Fibroblast of pulmonary artery (primary cell): ENCODE measurements at regions not wholly inside any gene's neighbourhood (a gene's known extent, or its start where the extent isn't known, plus 50 kb on each side); places are given as distances from the start of the nearest gene placed in this dataset.
"Not testable (repeated sequence)": the region's sequence is repeated elsewhere in the genome, so short reads cannot be mapped to it uniquely, and the experiment has no call there.

Experiments
- DNase-seq: peaks from one replicate; pipeline ENCODE4 v3.0.0-alpha.2; 2010; ENCODE audit warnings: low read depth
- H3K4me3 ChIP-seq: replicated peaks from 2 replicates; pipeline ENCODE4 v1.5.1; 2011; ENCODE audit warnings: low read depth, mild to moderate bottlenecking, control low read depth, low read length, moderate library complexity
- TF ChIP-seq, protein P1 (sequence below): IDR thresholded peaks from 2 replicates; pipeline ENCODE4 v1.5.1; 2011; ENCODE audit warnings: mild to moderate bottlenecking, control low read depth, low read length, inconsistent platforms; ENCODE audit errors: missing control alignments

DNA sequence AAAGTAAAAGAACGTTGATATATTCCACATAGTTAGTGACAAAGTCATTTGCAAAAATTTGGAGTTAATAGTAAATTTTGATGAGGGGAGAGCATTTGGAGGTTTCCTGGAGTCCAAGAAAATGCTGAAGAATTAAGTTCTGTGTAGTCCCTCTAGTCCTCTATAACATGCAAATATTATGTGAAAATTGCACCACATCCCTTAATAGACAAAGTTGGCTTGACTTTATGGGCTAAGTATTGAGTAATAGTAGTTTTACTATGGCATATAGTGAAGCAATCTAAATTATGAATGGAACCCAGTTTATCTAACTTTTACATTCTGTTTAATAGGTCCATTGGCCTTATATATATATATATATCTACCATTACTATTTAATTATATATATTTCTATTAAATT, 66.4 kb upstream of the DCN start:
- TF ChIP-seq, protein P1, sequence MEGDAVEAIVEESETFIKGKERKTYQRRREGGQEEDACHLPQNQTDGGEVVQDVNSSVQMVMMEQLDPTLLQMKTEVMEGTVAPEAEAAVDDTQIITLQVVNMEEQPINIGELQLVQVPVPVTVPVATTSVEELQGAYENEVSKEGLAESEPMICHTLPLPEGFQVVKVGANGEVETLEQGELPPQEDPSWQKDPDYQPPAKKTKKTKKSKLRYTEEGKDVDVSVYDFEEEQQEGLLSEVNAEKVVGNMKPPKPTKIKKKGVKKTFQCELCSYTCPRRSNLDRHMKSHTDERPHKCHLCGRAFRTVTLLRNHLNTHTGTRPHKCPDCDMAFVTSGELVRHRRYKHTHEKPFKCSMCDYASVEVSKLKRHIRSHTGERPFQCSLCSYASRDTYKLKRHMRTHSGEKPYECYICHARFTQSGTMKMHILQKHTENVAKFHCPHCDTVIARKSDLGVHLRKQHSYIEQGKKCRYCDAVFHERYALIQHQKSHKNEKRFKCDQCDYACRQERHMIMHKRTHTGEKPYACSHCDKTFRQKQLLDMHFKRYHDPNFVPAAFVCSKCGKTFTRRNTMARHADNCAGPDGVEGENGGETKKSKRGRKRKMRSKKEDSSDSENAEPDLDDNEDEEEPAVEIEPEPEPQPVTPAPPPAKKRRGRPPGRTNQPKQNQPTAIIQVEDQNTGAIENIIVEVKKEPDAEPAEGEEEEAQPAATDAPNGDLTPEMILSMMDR, result no peak
- peak; percentile 76 for DNase-seq
- H3K4me3 ChIP-seq, result no peak overlapping the region

DNA sequence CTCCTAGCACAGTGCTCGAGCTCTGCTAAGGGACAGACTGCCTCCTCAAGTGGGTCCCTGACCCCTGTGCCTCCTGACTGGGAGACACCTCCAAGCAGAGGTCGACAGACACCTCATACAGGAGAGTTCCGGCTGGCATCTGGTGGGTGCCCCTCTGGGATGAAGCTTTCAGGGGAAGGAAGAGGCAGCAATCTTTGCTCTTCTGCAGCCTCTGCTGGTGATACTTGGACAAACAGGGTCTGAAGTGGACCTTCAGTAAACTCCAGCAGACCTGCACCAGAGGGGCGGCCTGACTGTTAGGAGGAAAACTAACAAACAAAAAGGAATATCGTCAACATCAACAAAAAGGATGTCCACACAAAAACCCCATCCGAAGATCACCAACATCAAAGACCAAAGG, 60.6 kb upstream of the DCN start:
- H3K4me3 ChIP-seq, result not testable (repeated sequence)
- TF ChIP-seq, protein P1, result peak; percentile 61
- peak; percentile 56 for DNase-seq

DNA sequence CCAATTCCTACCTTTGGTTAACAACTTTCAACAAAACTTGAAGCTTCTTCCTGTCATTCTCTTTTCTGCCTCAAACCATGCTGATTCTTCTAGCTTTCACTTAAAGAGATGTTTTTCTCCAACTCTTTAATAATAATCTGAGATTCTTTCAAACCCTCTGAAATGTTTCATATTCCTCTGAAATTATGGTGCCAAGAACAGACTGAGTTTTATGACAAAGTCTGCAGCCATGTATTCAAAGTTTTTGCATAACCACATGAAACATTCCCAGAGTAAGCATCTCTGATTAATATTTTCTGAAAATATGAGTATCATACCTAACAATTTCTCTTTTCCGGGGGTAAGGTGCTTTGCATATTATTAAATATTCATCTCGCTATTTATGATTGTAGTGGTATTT, 59.1 kb upstream of the DCN start:
- TF ChIP-seq, protein P1, result no peak
- DNase-seq, result no peak
- no peak overlapping the region for H3K4me3 ChIP-seq

DNA sequence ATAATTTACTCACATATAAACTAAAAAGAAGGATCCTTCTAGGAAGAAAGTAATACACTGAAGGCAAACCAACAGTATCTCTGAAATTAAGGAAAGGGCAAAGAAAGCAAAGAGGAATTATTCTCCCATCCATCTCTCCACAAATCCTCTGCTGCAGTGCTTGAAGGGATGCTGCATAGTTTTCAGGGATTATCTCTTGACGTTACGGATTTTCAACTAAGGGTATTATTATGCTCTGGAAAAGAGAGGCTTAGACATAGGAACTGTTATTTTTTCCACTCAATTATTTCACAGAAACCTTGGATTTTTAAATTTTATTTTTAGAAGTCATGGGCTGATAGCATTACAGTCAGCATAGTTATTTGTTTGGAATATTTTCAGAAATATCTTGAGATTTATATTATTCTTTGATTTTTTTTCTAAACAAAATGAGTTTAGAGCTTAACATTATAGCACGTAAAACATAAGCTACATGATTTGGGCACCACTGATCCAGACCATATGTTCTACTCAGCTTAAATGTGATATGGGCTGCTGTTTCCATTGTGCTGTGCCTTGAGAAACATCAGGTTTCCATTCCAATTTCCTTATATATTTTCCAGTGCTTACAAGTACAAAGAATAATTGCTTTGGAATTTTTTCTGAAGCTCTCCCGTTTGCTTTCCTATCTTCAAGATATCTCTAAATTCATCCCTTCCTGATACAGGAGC, 57.9 kb upstream of the DCN start:
- TF ChIP-seq, protein P1, result no peak
- no peak for DNase-seq
- no peak overlapping the region for H3K4me3 ChIP-seq

DNA sequence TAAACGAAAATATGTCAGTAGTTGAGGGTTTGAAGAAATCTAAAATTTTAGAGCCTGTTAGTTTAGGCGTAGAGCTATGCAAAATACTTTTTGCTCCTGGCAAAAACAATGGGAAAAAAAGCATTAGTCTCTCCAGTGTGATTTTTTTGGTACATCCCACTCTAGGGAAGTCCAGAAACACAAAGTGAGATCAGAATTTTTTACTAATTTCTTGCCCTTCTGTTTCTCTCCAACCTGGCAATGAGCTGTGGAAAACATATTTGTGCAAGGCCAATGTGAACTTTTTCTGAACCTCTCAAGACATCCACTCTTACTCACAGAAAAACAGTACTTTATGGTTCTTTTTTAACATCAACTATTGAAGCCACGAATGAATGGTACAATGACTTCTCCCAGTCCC, 56.9 kb upstream of the DCN start:
- no peak for DNase-seq
- TF ChIP-seq, protein P1, result no peak
- no peak overlapping the region for H3K4me3 ChIP-seq
